Spinal cord (tissue), 9 donors: ENCODE measurements at regions not wholly inside any gene's neighbourhood (a gene's known extent, or its start where the extent isn't known, plus 50 kb on each side); places are given as distances from the start of the nearest gene placed in this dataset.

Experiments
- DNase-seq, 6 donors: peaks; one replicate each; pipeline versions ENCODE4 v3.0.0 to v3.0.0-alpha.2; 2013 to 2015; ENCODE audit warnings: low spot score in 6 of 6, low read depth in 4 of 6
- H3K27ac ChIP-seq: one replicate; pipeline ENCODE4 v1.5.1; 2013; ENCODE audit warnings: low read depth, low read length, control low read depth
- H3K27me3 ChIP-seq: one replicate; pipeline ENCODE4 v1.6.1; 2013; ENCODE audit warnings: low read length; ENCODE audit not compliant: control insufficient read depth, insufficient read depth
- H3K36me3 ChIP-seq: one replicate; pipeline ENCODE4 v1.6.1; 2013; ENCODE audit warnings: low read length; ENCODE audit not compliant: control insufficient read depth, insufficient read depth
- H3K4me1 ChIP-seq: one replicate; pipeline ENCODE4 v1.6.1; 2013; ENCODE audit warnings: low read length; ENCODE audit not compliant: control insufficient read depth, insufficient read depth
- H3K4me3 ChIP-seq: one replicate; pipeline ENCODE4 v1.5.1; 2013; ENCODE audit warnings: low read depth, low read length, control low read depth
- H3K9me3 ChIP-seq: one replicate; pipeline ENCODE4 v1.6.1; 2013; ENCODE audit warnings: low read length; ENCODE audit not compliant: control insufficient read depth, insufficient read depth
- WGBS: methylation state at CpG from one replicate; pipeline ENCODE4 v1.1.5; 2013; ENCODE audit warnings: missing lambda C conversion rate; ENCODE audit not compliant: insufficient coverage; 5-methylcytosine and 5-hydroxymethylcytosine counted together
- donor health status: healthy.

GRCh38 chr10:3623746-3624145, 161.3 kb downstream of the KLF6 start:
- Histone ChIP-seq H3K4me3 (no peak overlapping the region), H3K4me1 (no peaks in the 10 kb centered on the region), H3K9me3 (no peaks in the 10 kb centered on the region), H3K36me3 (no peaks in the 10 kb centered on the region), H3K27ac (peak overlapping the region; percentile 29), H3K27me3 (no peaks in the 10 kb centered on the region)
- peak in 2 of 6 donors; percentile 42 to 53 for DNase-seq
- no CpG with 5 or more reads among the region's 7 CpGs for whole genome bisulfite sequencing

GRCh38 chr10:3622845-3623621, 162.0 kb downstream of the KLF6 start:
- Histone ChIP-seq H3K36me3 (no peaks in the 10 kb centered on the region), H3K9me3 (no peaks in the 10 kb centered on the region), H3K27me3 (no peaks in the 10 kb centered on the region), H3K4me3 (no peak overlapping the region), H3K27ac (no peak overlapping the region), H3K4me1 (no peaks in the 10 kb centered on the region)
- WGBS = 89% methylated on average over 1 of the region's 3 CpGs
- DNase-seq = no peak

GRCh38 chr10:3622427-3622826, 162.6 kb downstream of the KLF6 start:
- H3K27ac ChIP-seq = no peak overlapping the region
- no peaks in the 10 kb centered on the region for H3K27me3 ChIP-seq
- no peak for DNase-seq
- WGBS = 100% methylated on average over 1 of the region's 2 CpGs
- H3K4me1 ChIP-seq = no peaks in the 10 kb centered on the region
- no peaks in the 10 kb centered on the region for H3K36me3 ChIP-seq
- H3K9me3 ChIP-seq = no peaks in the 10 kb centered on the region
- H3K4me3 ChIP-seq = no peak overlapping the region

GRCh38 chr10:3620818-3621217, 164.2 kb downstream of the KLF6 start:
- Histone ChIP-seq H3K4me1 (no peaks in the 10 kb centered on the region), H3K27ac (no peak overlapping the region), H3K4me3 (no peak overlapping the region), H3K36me3 (no peaks in the 10 kb centered on the region), H3K27me3 (no peaks in the 10 kb centered on the region), H3K9me3 (no peaks in the 10 kb centered on the region)
- no CpG with 5 or more reads among the region's 2 CpGs for WGBS
- no peak for DNase-seq

GRCh38 chr10:3619241-3619640, 165.8 kb downstream of the KLF6 start:
- WGBS = no CpG with 5 or more reads among the region's 2 CpGs
- H3K9me3 ChIP-seq = no peaks in the 10 kb centered on the region
- H3K36me3 ChIP-seq = no peaks in the 10 kb centered on the region
- H3K4me3 ChIP-seq = no peak overlapping the region
- no peak overlapping the region for H3K27ac ChIP-seq
- H3K4me1 ChIP-seq = no peaks in the 10 kb centered on the region
- peak in 1 of 6 donors; percentile 83 for DNase-seq
- H3K27me3 ChIP-seq = no peaks in the 10 kb centered on the region

GRCh38 chr10:3616880-3617279, 168.1 kb downstream of the KLF6 start:
- no peak overlapping the region for H3K4me3 ChIP-seq
- H3K36me3 ChIP-seq = no peaks in the 10 kb centered on the region
- no peaks in the 10 kb centered on the region for H3K9me3 ChIP-seq
- no peak for DNase-seq
- no peak overlapping the region for H3K27ac ChIP-seq
- H3K27me3 ChIP-seq = no peaks in the 10 kb centered on the region
- no peaks in the 10 kb centered on the region for H3K4me1 ChIP-seq

- no peaks in the 10 kb centered on the region for H3K9me3 ChIP-seq
- no peaks in the 10 kb centered on the region for H3K4me1 ChIP-seq
- H3K36me3 ChIP-seq = no peaks in the 10 kb centered on the region
- H3K4me3 ChIP-seq = no peak overlapping the region
- H3K27me3 ChIP-seq = no peaks in the 10 kb centered on the region
- DNase-seq = no peak
- H3K27ac ChIP-seq = no peak overlapping the region
- no CpG with 5 or more reads among the region's 1 CpG for WGBS
Observed at GRCh38 chr10:3613318-3613717, 171.7 kb downstream of the KLF6 start.

GRCh38 chr10:3612183-3613001, 172.6 kb downstream of the KLF6 start:
- H3K4me3 ChIP-seq = no peak overlapping the region
- no CpG with 5 or more reads among the region's 3 CpGs for WGBS
- DNase-seq = no peak
- no peaks in the 10 kb centered on the region for H3K27me3 ChIP-seq
- H3K27ac ChIP-seq = no peak overlapping the region
- H3K4me1 ChIP-seq = no peaks in the 10 kb centered on the region
- H3K36me3 ChIP-seq = no peaks in the 10 kb centered on the region
- H3K9me3 ChIP-seq = no peaks in the 10 kb centered on the region

- H3K9me3 ChIP-seq = peaks cover 6% of the 10 kb centered on the region
- no peaks in the 10 kb centered on the region for H3K4me1 ChIP-seq
- H3K36me3 ChIP-seq = no peaks in the 10 kb centered on the region
- H3K27me3 ChIP-seq = no peaks in the 10 kb centered on the region
- no peak for DNase-seq
- no peak overlapping the region for H3K27ac ChIP-seq
- WGBS = no CpG with 5 or more reads among the region's 1 CpG
- no peak overlapping the region for H3K4me3 ChIP-seq
Observed at GRCh38 chr10:3606309-3606708, 178.7 kb downstream of the KLF6 start.

GRCh38 chr10:3605882-3606281, 179.1 kb downstream of the KLF6 start:
- Histone ChIP-seq H3K27ac (no peak overlapping the region), H3K27me3 (no peaks in the 10 kb centered on the region), H3K4me1 (no peaks in the 10 kb centered on the region), H3K9me3 (peaks cover 6% of the 10 kb centered on the region), H3K36me3 (no peaks in the 10 kb centered on the region), H3K4me3 (no peak overlapping the region)
- WGBS = no CpG with 5 or more reads among the region's 2 CpGs
- DNase-seq = no peak
